Parathyroid adenoma (tissue), 2 donors: ENCODE measurements at regions not wholly inside any gene's neighbourhood (a gene's known extent, or its start where the extent isn't known, plus 50 kb on each side); places are given as distances from the start of the nearest gene placed in this dataset.

Source experiments
- H2AFZ ChIP-seq: fragments of 300-600 bp; sonication (generic); one replicate; pipeline ENCODE4 v1.7.0; 2017; ENCODE audit warnings: antibody characterized with exemption, mild to moderate bottlenecking
- H3K27ac ChIP-seq: fragments of 300-600 bp; sonication (generic); one replicate; pipeline ENCODE4 v1.7.0; 2017
- H3K27me3 ChIP-seq: fragments of 300-600 bp; sonication (generic); one replicate; pipeline ENCODE4 v1.7.0; 2017; ENCODE audit warnings: low read length; ENCODE audit not compliant: control insufficient read depth, insufficient read depth
- H3K36me3 ChIP-seq: fragments of 300-600 bp; sonication (generic); one replicate; pipeline ENCODE4 v1.7.0; 2017; ENCODE audit warnings: low read length; ENCODE audit not compliant: control insufficient read depth, insufficient read depth
- H3K4me1 ChIP-seq: fragments of 300-600 bp; sonication (generic); one replicate; pipeline ENCODE4 v1.7.0; 2017; ENCODE audit warnings: control low read depth
- H3K4me2 ChIP-seq: fragments of 300-600 bp; sonication (generic); one replicate; pipeline ENCODE4 v1.7.0; 2017; ENCODE audit warnings: low read length
- H3K4me3 ChIP-seq: fragments of 300-600 bp; sonication (generic); one replicate; pipeline ENCODE4 v1.7.0; 2017; ENCODE audit warnings: low read depth, low read length
- H3K79me2 ChIP-seq: fragments of 300-600 bp; sonication (generic); one replicate; pipeline ENCODE4 v1.7.0; 2017; ENCODE audit warnings: control low read depth
- H3K9ac ChIP-seq: fragments of 300-600 bp; sonication (generic); one replicate; pipeline ENCODE4 v1.7.0; 2017; ENCODE audit warnings: mild to moderate bottlenecking
- H3K9me3 ChIP-seq: fragments of 300-600 bp; sonication (generic); one replicate; pipeline ENCODE4 v1.7.0; 2017; ENCODE audit warnings: low read length; ENCODE audit not compliant: control insufficient read depth
- CTCF ChIP-seq: fragments of 300-600 bp; sonication (generic); IDR thresholded peaks from one replicate; pipeline ENCODE4 v1.7.0; 2017; ENCODE audit warnings: antibody characterized with exemption, mild to moderate bottlenecking
- donor health status: primary hyperparathyroidism.

- Histone ChIP-seq H3K27ac (no peak overlapping the region), H3K4me2 (no peak overlapping the region), H3K4me1 (no peaks in the 10 kb centered on the region), H3K9me3 (no peaks in the 10 kb centered on the region), H3K9ac (no peak overlapping the region), H3K27me3 (no peaks in the 10 kb centered on the region), H3K79me2 (no peaks in the 10 kb centered on the region), H3K4me3 (no peak overlapping the region), H2AFZ (no peak overlapping the region), H3K36me3 (no peaks in the 10 kb centered on the region)
- TF ChIP-seq CTCF, result no peak
Observed at GRCh38 chr19:28497137-28497536, 715.8 kb downstream of the UQCRFS1 start.

GRCh38 chr19:28495046-28495445, 717.9 kb downstream of the UQCRFS1 start:
- H3K27me3 ChIP-seq, result no peaks in the 10 kb centered on the region
- H3K4me3 ChIP-seq, result no peak overlapping the region
- no peak overlapping the region for H3K9ac ChIP-seq
- no peak overlapping the region for H3K27ac ChIP-seq
- no peaks in the 10 kb centered on the region for H3K36me3 ChIP-seq
- H3K79me2 ChIP-seq, result no peaks in the 10 kb centered on the region
- H3K4me1 ChIP-seq, result no peaks in the 10 kb centered on the region
- H3K4me2 ChIP-seq, result no peak overlapping the region
- H2AFZ ChIP-seq, result no peak overlapping the region
- no peak for TF ChIP-seq CTCF
- no peaks in the 10 kb centered on the region for H3K9me3 ChIP-seq

- H3K27ac ChIP-seq, result no peak overlapping the region
- H3K4me1 ChIP-seq, result no peaks in the 10 kb centered on the region
- no peak overlapping the region for H3K4me2 ChIP-seq
- no peaks in the 10 kb centered on the region for H3K9me3 ChIP-seq
- no peaks in the 10 kb centered on the region for H3K27me3 ChIP-seq
- no peak overlapping the region for H3K9ac ChIP-seq
- H3K36me3 ChIP-seq, result no peaks in the 10 kb centered on the region
- no peak for TF ChIP-seq CTCF
- no peak overlapping the region for H3K4me3 ChIP-seq
- no peaks in the 10 kb centered on the region for H3K79me2 ChIP-seq
- no peak overlapping the region for H2AFZ ChIP-seq
Observed at GRCh38 chr19:28494461-28494860, 718.5 kb downstream of the UQCRFS1 start.

- H3K9ac ChIP-seq, result no peak overlapping the region
- H3K27me3 ChIP-seq, result no peaks in the 10 kb centered on the region
- no peak overlapping the region for H3K4me2 ChIP-seq
- H3K9me3 ChIP-seq, result no peaks in the 10 kb centered on the region
- no peak overlapping the region for H3K4me3 ChIP-seq
- no peaks in the 10 kb centered on the region for H3K36me3 ChIP-seq
- TF ChIP-seq CTCF, result no peak
- no peaks in the 10 kb centered on the region for H3K79me2 ChIP-seq
- H2AFZ ChIP-seq, result no peak overlapping the region
- no peak overlapping the region for H3K27ac ChIP-seq
- no peaks in the 10 kb centered on the region for H3K4me1 ChIP-seq
Observed at GRCh38 chr19:28493884-28494283, 719.1 kb downstream of the UQCRFS1 start.

- no peaks in the 10 kb centered on the region for H3K9me3 ChIP-seq
- no peak overlapping the region for H3K4me3 ChIP-seq
- no peaks in the 10 kb centered on the region for H3K27me3 ChIP-seq
- no peak overlapping the region for H3K9ac ChIP-seq
- TF ChIP-seq CTCF, result no peak
- no peak overlapping the region for H3K27ac ChIP-seq
- no peaks in the 10 kb centered on the region for H3K4me1 ChIP-seq
- no peak overlapping the region for H3K4me2 ChIP-seq
- H2AFZ ChIP-seq, result no peak overlapping the region
- no peaks in the 10 kb centered on the region for H3K79me2 ChIP-seq
- H3K36me3 ChIP-seq, result no peaks in the 10 kb centered on the region
Observed at GRCh38 chr19:28492621-28493020, 720.3 kb downstream of the UQCRFS1 start.
